GM23338 (cell line): ENCODE measurements at regions not wholly inside any gene's neighbourhood (a gene's known extent, or its start where the extent isn't known, plus 50 kb on each side); places are given as distances from the start of the nearest gene placed in this dataset.

Source experiments
- ATAC-seq: fragments of 200-7000 bp; cut with Tn5 transposase; 3 replicates; pipeline ENCODE4 v1.9.1; 2020
- DNase-seq: peaks from one replicate; pipeline ENCODE4 v3.0.0-alpha.2; 2015; ENCODE audit warnings: low spot score
- H2AFZ ChIP-seq: fragments of 200-600 bp; sonication (generic); 2 replicates; pipeline ENCODE4 v1.8.0; 2016; ENCODE audit warnings: antibody characterized with exemption, mild to moderate bottlenecking, moderate library complexity
- H3F3A ChIP-seq: fragments of 200-600 bp; sonication (generic); replicated peaks from 2 replicates; pipeline ENCODE4 v1.8.0; 2017; ENCODE audit warnings: antibody characterized with exemption, mixed run types, low read depth
- H3K27ac ChIP-seq: fragments of 200-600 bp; sonication (generic); 2 replicates; pipeline ENCODE4 v1.6.1; 2016; ENCODE audit warnings: low read depth
- H3K27me3 ChIP-seq: fragments of 200-600 bp; sonication (generic); 2 replicates; pipeline ENCODE4 v1.8.0; 2016; ENCODE audit warnings: mild to moderate bottlenecking, mixed run types, moderate library complexity; ENCODE audit not compliant: insufficient read depth
- H3K36me3 ChIP-seq: fragments of 200-600 bp; sonication (generic); 2 replicates; pipeline ENCODE4 v1.8.0; 2016; ENCODE audit warnings: mild to moderate bottlenecking; ENCODE audit not compliant: insufficient read depth
- H3K4me1 ChIP-seq: fragments of 200-600 bp; sonication (generic); 2 replicates; pipeline ENCODE4 v1.8.0; 2016; ENCODE audit warnings: mild to moderate bottlenecking, moderate library complexity; ENCODE audit not compliant: insufficient read depth
- H3K4me2 ChIP-seq: fragments of 200-600 bp; sonication (generic); 2 replicates; pipeline ENCODE4 v1.7.1; 2017; ENCODE audit warnings: mixed run types
- H3K4me3 ChIP-seq: fragments of 200-600 bp; sonication (generic); 2 replicates; pipeline ENCODE4 v1.6.1; 2016; ENCODE audit warnings: mixed run types
- H3K79me2 ChIP-seq: fragments of 200-600 bp; sonication (generic); replicated peaks from 2 replicates; pipeline ENCODE4 v1.8.0; 2017; ENCODE audit warnings: mild to moderate bottlenecking; ENCODE audit not compliant: insufficient read depth
- H3K9me2 ChIP-seq: fragments of 200-600 bp; sonication (generic); 2 replicates; pipeline ENCODE4 v1.8.0; 2017; ENCODE audit not compliant: insufficient read depth
- H4K20me1 ChIP-seq: fragments of 200-600 bp; sonication (generic); replicated peaks from 2 replicates; pipeline ENCODE4 v1.8.0; 2017; ENCODE audit warnings: mild to moderate bottlenecking; ENCODE audit not compliant: insufficient read depth
- H3K27ac Mint-ChIP-seq: 2 replicates; pipeline ENCODE4 v1.8.0; 2020; ENCODE audit warnings: inconsistent platforms, mild to moderate bottlenecking, moderate library complexity, mixed read lengths
- H3K27me3 Mint-ChIP-seq: 3 replicates; pipeline ENCODE4 v1.8.0; 2022; ENCODE audit warnings: low read depth, mild to moderate bottlenecking, moderate library complexity, mixed read lengths, inconsistent platforms; ENCODE audit not compliant: insufficient read depth, poor library complexity
- H3K36me3 Mint-ChIP-seq: 3 replicates; pipeline ENCODE4 v1.8.0; 2021; ENCODE audit warnings: low read depth, mild to moderate bottlenecking, inconsistent platforms, moderate library complexity, mixed read lengths
- H3K4me1 Mint-ChIP-seq: 3 replicates; pipeline ENCODE4 v1.8.0; 2020; ENCODE audit warnings: mild to moderate bottlenecking, inconsistent platforms, mixed read lengths
- H3K4me3 Mint-ChIP-seq: 3 replicates; pipeline ENCODE4 v1.8.0; 2021; ENCODE audit warnings: moderate library complexity, mild to moderate bottlenecking, inconsistent platforms, mixed read lengths
- H3K9me3 Mint-ChIP-seq: 3 replicates; pipeline ENCODE4 v1.8.0; 2020; ENCODE audit warnings: moderate library complexity, mild to moderate bottlenecking, inconsistent platforms, mixed read lengths
- CREB1 ChIP-seq: fragments of 250-450 bp; sonication (Bioruptor Pico); IDR thresholded peaks from 2 replicates; pipeline ENCODE4 v1.5.0; 2020; ENCODE audit warnings: low read depth, mild to moderate bottlenecking, moderate library complexity
- EZH2phosphoT487 ChIP-seq: fragments of 200-600 bp; sonication (generic); IDR thresholded peaks from one replicate; pipeline ENCODE4 v1.8.1; 2018; ENCODE audit warnings: antibody characterized with exemption; ENCODE audit not compliant: unreplicated experiment
- NANOG ChIP-seq: IDR thresholded peaks from 2 replicates; pipeline ENCODE4 v1.6.1; 2016; ENCODE audit warnings: antibody characterized with exemption, borderline replicate concordance
- POLR2AphosphoS5 ChIP-seq: IDR thresholded peaks from 2 replicates; pipeline ENCODE4 v1.6.1; 2016; ENCODE audit warnings: antibody characterized with exemption, low read depth
- STAT1 ChIP-seq: IDR thresholded peaks from one replicate; pipeline ENCODE4 v1.6.1; 2016; ENCODE audit warnings: antibody characterized with exemption; ENCODE audit not compliant: unreplicated experiment
- TF ChIP-seq, protein P1 (sequence below): IDR thresholded peaks from 2 replicates; pipeline ENCODE4 v1.6.1; 2016; ENCODE audit warnings: antibody characterized with exemption
- TF ChIP-seq, protein P2 (sequence below): fragments of 250-450 bp; sonication (Bioruptor Pico); IDR thresholded peaks from 2 replicates; pipeline ENCODE4 v1.5.0; 2020; ENCODE audit warnings: mild to moderate bottlenecking, moderate library complexity
- TF ChIP-seq, protein P3 (sequence below), 2 experiments: fragments of 200-600 bp in 1 of 2; sonication (generic) in 1 of 2; conservative IDR thresholded peaks; 2 replicates each; pipeline versions ENCODE4 v1.5.1 to v1.6.1; 2016 to 2017; ENCODE audit warnings: antibody characterized with exemption in 2 of 2, low read depth in 2 of 2, mild to moderate bottlenecking in 2 of 2, moderate library complexity in 1 of 2

DNA sequence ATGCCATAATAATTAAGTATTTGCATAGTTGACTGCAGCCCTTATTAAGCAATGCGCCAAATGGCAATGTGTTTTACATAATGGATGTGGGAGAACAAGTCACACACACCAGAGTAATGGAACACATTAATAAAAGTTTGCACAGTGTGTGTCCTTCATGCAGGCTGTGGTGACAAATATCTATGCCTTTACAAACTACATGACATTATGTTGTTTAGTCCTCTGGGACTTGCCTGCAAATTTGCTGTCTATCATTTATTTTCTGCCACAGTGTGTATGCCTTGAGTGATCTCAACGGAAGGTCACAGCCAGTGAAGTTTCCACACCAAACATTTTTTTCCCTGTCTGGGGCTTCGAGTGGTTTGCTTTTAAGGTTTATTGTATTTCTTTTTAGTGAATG is 175.2 kb upstream of the TMEFF2 start:
- no peak for DNase-seq
- H3K4me3 Mint-ChIP-seq = no peak overlapping the region
- no peak for ATAC-seq
- no peak overlapping the region for H3K4me3 ChIP-seq
- no peaks in the 10 kb centered on the region for H3K27me3 ChIP-seq
- H2AFZ ChIP-seq = no peak overlapping the region
- H3K36me3 ChIP-seq = no peaks in the 10 kb centered on the region
- no peaks in the 10 kb centered on the region for H3K79me2 ChIP-seq
- H3K27me3 Mint-ChIP-seq = peaks cover 1% of the 10 kb centered on the region
- H4K20me1 ChIP-seq = no peaks in the 10 kb centered on the region
- TF ChIP-seq NANOG (no peak), STAT1 (no peak), EZH2phosphoT487 (no peak), POLR2AphosphoS5 (no peak), CREB1 (CRISPR knock-in tag) (no peak)
- TF ChIP-seq, protein P1, sequence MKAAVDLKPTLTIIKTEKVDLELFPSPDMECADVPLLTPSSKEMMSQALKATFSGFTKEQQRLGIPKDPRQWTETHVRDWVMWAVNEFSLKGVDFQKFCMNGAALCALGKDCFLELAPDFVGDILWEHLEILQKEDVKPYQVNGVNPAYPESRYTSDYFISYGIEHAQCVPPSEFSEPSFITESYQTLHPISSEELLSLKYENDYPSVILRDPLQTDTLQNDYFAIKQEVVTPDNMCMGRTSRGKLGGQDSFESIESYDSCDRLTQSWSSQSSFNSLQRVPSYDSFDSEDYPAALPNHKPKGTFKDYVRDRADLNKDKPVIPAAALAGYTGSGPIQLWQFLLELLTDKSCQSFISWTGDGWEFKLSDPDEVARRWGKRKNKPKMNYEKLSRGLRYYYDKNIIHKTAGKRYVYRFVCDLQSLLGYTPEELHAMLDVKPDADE = no peak
- TF ChIP-seq, protein P2, sequence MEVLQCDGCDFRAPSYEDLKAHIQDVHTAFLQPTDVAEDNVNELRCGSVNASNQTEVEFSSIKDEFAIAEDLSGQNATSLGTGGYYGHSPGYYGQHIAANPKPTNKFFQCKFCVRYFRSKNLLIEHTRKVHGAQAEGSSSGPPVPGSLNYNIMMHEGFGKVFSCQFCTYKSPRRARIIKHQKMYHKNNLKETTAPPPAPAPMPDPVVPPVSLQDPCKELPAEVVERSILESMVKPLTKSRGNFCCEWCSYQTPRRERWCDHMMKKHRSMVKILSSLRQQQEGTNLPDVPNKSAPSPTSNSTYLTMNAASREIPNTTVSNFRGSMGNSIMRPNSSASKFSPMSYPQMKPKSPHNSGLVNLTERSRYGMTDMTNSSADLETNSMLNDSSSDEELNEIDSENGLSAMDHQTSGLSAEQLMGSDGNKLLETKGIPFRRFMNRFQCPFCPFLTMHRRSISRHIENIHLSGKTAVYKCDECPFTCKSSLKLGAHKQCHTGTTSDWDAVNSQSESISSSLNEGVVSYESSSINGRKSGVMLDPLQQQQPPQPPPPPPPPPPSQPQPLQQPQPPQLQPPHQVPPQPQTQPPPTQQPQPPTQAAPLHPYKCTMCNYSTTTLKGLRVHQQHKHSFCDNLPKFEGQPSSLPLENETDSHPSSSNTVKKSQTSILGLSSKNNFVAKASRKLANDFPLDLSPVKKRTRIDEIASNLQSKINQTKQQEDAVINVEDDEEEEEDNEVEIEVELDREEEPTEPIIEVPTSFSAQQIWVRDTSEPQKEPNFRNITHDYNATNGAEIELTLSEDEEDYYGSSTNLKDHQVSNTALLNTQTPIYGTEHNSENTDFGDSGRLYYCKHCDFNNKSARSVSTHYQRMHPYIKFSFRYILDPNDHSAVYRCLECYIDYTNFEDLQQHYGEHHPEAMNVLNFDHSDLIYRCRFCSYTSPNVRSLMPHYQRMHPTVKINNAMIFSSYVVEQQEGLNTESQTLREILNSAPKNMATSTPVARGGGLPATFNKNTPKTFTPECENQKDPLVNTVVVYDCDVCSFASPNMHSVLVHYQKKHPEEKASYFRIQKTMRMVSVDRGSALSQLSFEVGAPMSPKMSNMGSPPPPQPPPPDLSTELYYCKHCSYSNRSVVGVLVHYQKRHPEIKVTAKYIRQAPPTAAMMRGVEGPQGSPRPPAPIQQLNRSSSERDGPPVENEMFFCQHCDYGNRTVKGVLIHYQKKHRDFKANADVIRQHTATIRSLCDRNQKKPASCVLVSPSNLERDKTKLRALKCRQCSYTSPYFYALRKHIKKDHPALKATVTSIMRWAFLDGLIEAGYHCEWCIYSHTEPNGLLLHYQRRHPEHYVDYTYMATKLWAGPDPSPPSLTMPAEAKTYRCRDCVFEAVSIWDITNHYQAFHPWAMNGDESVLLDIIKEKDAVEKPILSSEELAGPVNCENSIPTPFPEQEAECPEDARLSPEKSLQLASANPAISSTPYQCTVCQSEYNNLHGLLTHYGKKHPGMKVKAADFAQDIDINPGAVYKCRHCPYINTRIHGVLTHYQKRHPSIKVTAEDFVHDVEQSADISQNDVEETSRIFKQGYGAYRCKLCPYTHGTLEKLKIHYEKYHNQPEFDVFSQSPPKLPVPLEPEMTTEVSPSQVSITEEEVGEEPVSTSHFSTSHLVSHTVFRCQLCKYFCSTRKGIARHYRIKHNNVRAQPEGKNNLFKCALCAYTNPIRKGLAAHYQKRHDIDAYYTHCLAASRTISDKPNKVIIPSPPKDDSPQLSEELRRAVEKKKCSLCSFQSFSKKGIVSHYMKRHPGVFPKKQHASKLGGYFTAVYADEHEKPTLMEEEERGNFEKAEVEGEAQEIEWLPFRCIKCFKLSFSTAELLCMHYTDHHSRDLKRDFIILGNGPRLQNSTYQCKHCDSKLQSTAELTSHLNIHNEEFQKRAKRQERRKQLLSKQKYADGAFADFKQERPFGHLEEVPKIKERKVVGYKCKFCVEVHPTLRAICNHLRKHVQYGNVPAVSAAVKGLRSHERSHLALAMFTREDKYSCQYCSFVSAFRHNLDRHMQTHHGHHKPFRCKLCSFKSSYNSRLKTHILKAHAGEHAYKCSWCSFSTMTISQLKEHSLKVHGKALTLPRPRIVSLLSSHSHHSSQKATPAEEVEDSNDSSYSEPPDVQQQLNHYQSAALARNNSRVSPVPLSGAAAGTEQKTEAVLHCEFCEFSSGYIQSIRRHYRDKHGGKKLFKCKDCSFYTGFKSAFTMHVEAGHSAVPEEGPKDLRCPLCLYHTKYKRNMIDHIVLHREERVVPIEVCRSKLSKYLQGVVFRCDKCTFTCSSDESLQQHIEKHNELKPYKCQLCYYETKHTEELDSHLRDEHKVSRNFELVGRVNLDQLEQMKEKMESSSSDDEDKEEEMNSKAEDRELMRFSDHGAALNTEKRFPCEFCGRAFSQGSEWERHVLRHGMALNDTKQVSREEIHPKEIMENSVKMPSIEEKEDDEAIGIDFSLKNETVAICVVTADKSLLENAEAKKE (CRISPR knock-in tag) = no peak
- TF ChIP-seq, protein P3, sequence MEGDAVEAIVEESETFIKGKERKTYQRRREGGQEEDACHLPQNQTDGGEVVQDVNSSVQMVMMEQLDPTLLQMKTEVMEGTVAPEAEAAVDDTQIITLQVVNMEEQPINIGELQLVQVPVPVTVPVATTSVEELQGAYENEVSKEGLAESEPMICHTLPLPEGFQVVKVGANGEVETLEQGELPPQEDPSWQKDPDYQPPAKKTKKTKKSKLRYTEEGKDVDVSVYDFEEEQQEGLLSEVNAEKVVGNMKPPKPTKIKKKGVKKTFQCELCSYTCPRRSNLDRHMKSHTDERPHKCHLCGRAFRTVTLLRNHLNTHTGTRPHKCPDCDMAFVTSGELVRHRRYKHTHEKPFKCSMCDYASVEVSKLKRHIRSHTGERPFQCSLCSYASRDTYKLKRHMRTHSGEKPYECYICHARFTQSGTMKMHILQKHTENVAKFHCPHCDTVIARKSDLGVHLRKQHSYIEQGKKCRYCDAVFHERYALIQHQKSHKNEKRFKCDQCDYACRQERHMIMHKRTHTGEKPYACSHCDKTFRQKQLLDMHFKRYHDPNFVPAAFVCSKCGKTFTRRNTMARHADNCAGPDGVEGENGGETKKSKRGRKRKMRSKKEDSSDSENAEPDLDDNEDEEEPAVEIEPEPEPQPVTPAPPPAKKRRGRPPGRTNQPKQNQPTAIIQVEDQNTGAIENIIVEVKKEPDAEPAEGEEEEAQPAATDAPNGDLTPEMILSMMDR (conservative IDR thresholded peaks at IDR 0.05; ENCODE audit: low read depth in 2 of 2) = no peak
- no peaks in the 10 kb centered on the region for H3K4me1 Mint-ChIP-seq
- H3K4me1 ChIP-seq = no peaks in the 10 kb centered on the region
- H3K9me2 ChIP-seq = no peaks in the 10 kb centered on the region
- no peaks in the 10 kb centered on the region for H3K9me3 Mint-ChIP-seq
- H3F3A ChIP-seq = no peaks in the 10 kb centered on the region
- no peak overlapping the region for H3K27ac Mint-ChIP-seq
- no peak overlapping the region for H3K4me2 ChIP-seq
- H3K27ac ChIP-seq = no peak overlapping the region
- no peaks in the 10 kb centered on the region for H3K36me3 Mint-ChIP-seq
